SK-N-SH (cell line): ENCODE measurements at regions not wholly inside any gene's neighbourhood (a gene's known extent, or its start where the extent isn't known, plus 50 kb on each side); places are given as distances from the start of the nearest gene placed in this dataset.

Experiments used
- CTCF ChIA-PET: fragments of 300-600, 350-600 bp; formaldehyde crosslinking; extraction: SDS; loops from one replicate; lab custom pipeline; 2021; lab: Yijun Ruan, JAX
- POLR2A ChIA-PET: fragments of 350-600 bp; sonication (Branson Sonifier 250); formaldehyde crosslinking; extraction: SDS; loops from one replicate; lab custom pipeline; 2020; ENCODE audit warnings: antibody characterized with exemption, inconsistent platforms; lab: Yijun Ruan, JAX
- DNase-seq: peaks from one replicate; pipeline ENCODE4 v3.0.0; 2012
- H2AFZ ChIP-seq: fragments of 200-600 bp; sonication (generic); 2 replicates; pipeline ENCODE4 v1.8.1; 2016; ENCODE audit warnings: antibody characterized with exemption, mild to moderate bottlenecking, low read depth
- H3F3A ChIP-seq: fragments of 200-600 bp; sonication (generic); replicated peaks from 2 replicates; pipeline ENCODE3; 2016; ENCODE audit warnings: antibody characterized with exemption, mild to moderate bottlenecking; ENCODE audit not compliant: insufficient read depth
- H3K27ac ChIP-seq, 2 experiments: fragments of 200-500 bp in 1 of 2; fragments of 200-600 bp in 1 of 2; sonication (Bioruptor generic) in 1 of 2; sonication (generic), shearing (Covaris generic) in 1 of 2; 2 replicates each; pipeline versions ENCODE4 v1.5.1 to v1.6.1; 2014 to 2016; ENCODE audit warnings: low read depth in 2 of 2, inconsistent platforms in 1 of 2, low read length in 1 of 2, mild to moderate bottlenecking in 1 of 2, mixed read lengths in 1 of 2
- H3K27me3 ChIP-seq: fragments of 200-600 bp; sonication (generic), shearing (Covaris generic); 2 replicates; pipeline ENCODE4 v1.6.1; 2016; ENCODE audit warnings: mixed run types; ENCODE audit not compliant: insufficient read depth
- H3K36me3 ChIP-seq, 2 experiments: fragments of 200-500 bp in 1 of 2; fragments of 200-600 bp in 1 of 2; sonication (Bioruptor generic) in 1 of 2; sonication (generic) in 1 of 2; replicated peaks in 1 of 2; 2 replicates each; pipeline versions ENCODE3 to v1.5.1; 2014 to 2016; ENCODE audit warnings: low read length in 1 of 2, mild to moderate bottlenecking in 1 of 2; ENCODE audit not compliant: insufficient read depth in 2 of 2, control insufficient read depth in 1 of 2
- H3K4me1 ChIP-seq, 2 experiments: fragments of 200-500 bp in 1 of 2; fragments of 200-600 bp in 1 of 2; sonication (Bioruptor generic) in 1 of 2; sonication (generic), shearing (Covaris generic) in 1 of 2; 2 replicates each; pipeline versions ENCODE4 v1.5.1 to v1.6.1; 2014 to 2016; ENCODE audit warnings: low read depth in 1 of 2, low read length in 1 of 2, mixed run types in 1 of 2; ENCODE audit not compliant: insufficient read depth in 2 of 2, control insufficient read depth in 1 of 2
- H3K4me2 ChIP-seq: fragments of 200-600 bp; sonication (generic), shearing (Covaris generic); 2 replicates; pipeline ENCODE4 v1.6.1; 2017; ENCODE audit warnings: mixed run types
- H3K4me3 ChIP-seq, 2 experiments: fragments of 200-500 bp in 1 of 2; fragments of 200-600 bp in 1 of 2; sonication (Bioruptor generic) in 1 of 2; sonication (generic), shearing (Covaris generic) in 1 of 2; 2 replicates each; pipeline versions ENCODE4 v1.5.1 to v1.8.1; 2014 to 2016; ENCODE audit warnings: low read depth in 2 of 2, inconsistent platforms in 1 of 2, low read length in 1 of 2, mild to moderate bottlenecking in 1 of 2, mixed read lengths in 1 of 2, moderate library complexity in 1 of 2
- H3K79me2 ChIP-seq: fragments of 200-600 bp; sonication (generic); 2 replicates; pipeline ENCODE4 v1.8.1; 2017; ENCODE audit warnings: mild to moderate bottlenecking; ENCODE audit not compliant: insufficient read depth
- H3K9ac ChIP-seq: fragments of 200-600 bp; sonication (generic); 2 replicates; pipeline ENCODE4 v1.6.1; 2017; ENCODE audit warnings: mixed run types
- H3K9me2 ChIP-seq: fragments of 200-600 bp; sonication (generic); 2 replicates; pipeline ENCODE4 v1.6.1; 2017; ENCODE audit warnings: mixed run types
- H3K9me3 ChIP-seq: fragments of 200-600 bp; sonication (generic); 2 replicates; pipeline ENCODE4 v1.6.1; 2017; ENCODE audit warnings: mixed run types, mild to moderate bottlenecking, moderate library complexity
- H4K20me1 ChIP-seq: fragments of 200-600 bp; sonication (generic); 2 replicates; pipeline ENCODE4 v1.6.1; 2017; ENCODE audit warnings: mild to moderate bottlenecking, mixed run types; ENCODE audit not compliant: insufficient read depth
- FOXM1 ChIP-seq: IDR thresholded peaks from 2 replicates; pipeline ENCODE4 v1.4.0; 2012; ENCODE audit warnings: low read depth, mild to moderate bottlenecking
- GATA2 ChIP-seq: sonication (generic); formaldehyde crosslinking; IDR thresholded peaks from 2 replicates; pipeline ENCODE4 v1.5.0; 2020; ENCODE audit warnings: mild to moderate bottlenecking, missing genetic modification reagents
- MAX ChIP-seq: IDR thresholded peaks from 2 replicates; pipeline ENCODE4 v1.4.0; 2012; ENCODE audit warnings: low read depth
- POLR2AphosphoS5 ChIP-seq: IDR thresholded peaks from 2 replicates; pipeline ENCODE4 v1.6.1; 2012; ENCODE audit warnings: low read depth, low read length
- RCOR1 ChIP-seq: fragments of 150-350 bp; IDR thresholded peaks from 2 replicates; pipeline ENCODE4 v1.6.1; 2017; ENCODE audit warnings: antibody characterized with exemption, low read length
- ZBTB33 ChIP-seq: IDR thresholded peaks from 2 replicates; pipeline ENCODE4 v1.4.0; 2012; ENCODE audit warnings: low read depth, borderline replicate concordance
- WGBS: methylation state at CpG from one replicate; pipeline ENCODE4 v1.1.6; 2017; ENCODE audit warnings: low lambda C conversion rate; 5-methylcytosine and 5-hydroxymethylcytosine counted together
- TF ChIP-seq, protein P1 (sequence below): IDR thresholded peaks from 2 replicates; pipeline ENCODE4 v1.4.0; 2012; ENCODE audit warnings: low read depth, borderline replicate concordance
- TF ChIP-seq, protein P2 (sequence below): IDR thresholded peaks from 2 replicates; pipeline ENCODE4 v1.6.1; 2012; ENCODE audit warnings: mild to moderate bottlenecking, low read depth, low read length, moderate library complexity

DNA sequence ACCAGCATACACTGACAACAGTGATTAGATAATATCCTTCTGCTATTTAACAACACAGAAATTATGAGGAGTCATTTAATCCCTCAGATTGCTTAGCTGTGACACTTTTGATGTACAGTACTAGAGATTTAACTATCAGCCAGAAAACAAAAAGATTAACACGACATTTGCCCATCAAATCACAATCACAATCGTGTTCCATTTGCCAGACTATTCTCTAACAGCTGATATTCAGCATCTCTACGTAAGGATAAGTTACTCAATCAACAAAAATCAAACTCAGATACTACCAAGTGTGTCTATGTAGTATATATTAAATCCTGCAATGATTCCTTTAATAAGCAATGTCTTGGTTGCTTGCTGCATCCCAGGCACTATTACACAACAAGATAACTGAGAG is 558.7 kb upstream of the USP15 start:
- ChIA-PET CTCF (no interaction called here), POLR2A (no interaction called here)
- Histone ChIP-seq H3K79me2 (no peaks in the 10 kb centered on the region), H2AFZ (no peak overlapping the region), H3K36me3 (no peaks in the 10 kb centered on the region), H3K4me2 (no peak overlapping the region), H4K20me1 (no peaks in the 10 kb centered on the region), H3K9ac (no peak overlapping the region), H3K27me3 (no peaks in the 10 kb centered on the region), H3K9me2 (no peaks in the 10 kb centered on the region), H3K27ac (no peak overlapping the region), H3K4me3 (no peak overlapping the region), H3K9me3 (0 out of 2 replicates have a peak, but pooled peaks cover 4% of the 10 kb centered on the region), H3K4me1 (peaks cover 0 to 8% of the 10 kb centered on the region in 2 experiments; a peak in 1 of 4 replicates), H3F3A (no peaks in the 10 kb centered on the region)
- TF ChIP-seq, protein P1, sequence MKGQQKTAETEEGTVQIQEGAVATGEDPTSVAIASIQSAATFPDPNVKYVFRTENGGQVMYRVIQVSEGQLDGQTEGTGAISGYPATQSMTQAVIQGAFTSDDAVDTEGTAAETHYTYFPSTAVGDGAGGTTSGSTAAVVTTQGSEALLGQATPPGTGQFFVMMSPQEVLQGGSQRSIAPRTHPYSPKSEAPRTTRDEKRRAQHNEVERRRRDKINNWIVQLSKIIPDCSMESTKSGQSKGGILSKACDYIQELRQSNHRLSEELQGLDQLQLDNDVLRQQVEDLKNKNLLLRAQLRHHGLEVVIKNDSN = no peak
- TF ChIP-seq RCOR1 (no peak), FOXM1 (no peak), GATA2 (CRISPR knock-in tag) (no peak), POLR2AphosphoS5 (no peak), ZBTB33 (no peak)
- DNase-seq = no peak
- 0% methylated on average over 3 of the region's 3 CpGs for WGBS

- Histone ChIP-seq H3K9me3 (no peaks in the 10 kb centered on the region), H3K27ac (no peak overlapping the region), H4K20me1 (no peaks in the 10 kb centered on the region), H3K79me2 (no peaks in the 10 kb centered on the region), H3K36me3 (no peaks in the 10 kb centered on the region), H3K27me3 (no peaks in the 10 kb centered on the region), H3K4me1 (no peaks in the 10 kb centered on the region; a peak in 1 of 4 replicates), H3K9me2 (no peaks in the 10 kb centered on the region), H3K9ac (no peak overlapping the region), H3K4me3 (no peak overlapping the region), H3K4me2 (no peak overlapping the region), H2AFZ (no peak overlapping the region), H3F3A (no peaks in the 10 kb centered on the region)
- ChIA-PET POLR2A (no interaction called here), CTCF (no interaction called here)
- 0% methylated on average over 1 of the region's 1 CpG for WGBS
- DNase-seq = no peak
- TF ChIP-seq ZBTB33 (no peak), MAX (no peak)
- TF ChIP-seq, protein P2, sequence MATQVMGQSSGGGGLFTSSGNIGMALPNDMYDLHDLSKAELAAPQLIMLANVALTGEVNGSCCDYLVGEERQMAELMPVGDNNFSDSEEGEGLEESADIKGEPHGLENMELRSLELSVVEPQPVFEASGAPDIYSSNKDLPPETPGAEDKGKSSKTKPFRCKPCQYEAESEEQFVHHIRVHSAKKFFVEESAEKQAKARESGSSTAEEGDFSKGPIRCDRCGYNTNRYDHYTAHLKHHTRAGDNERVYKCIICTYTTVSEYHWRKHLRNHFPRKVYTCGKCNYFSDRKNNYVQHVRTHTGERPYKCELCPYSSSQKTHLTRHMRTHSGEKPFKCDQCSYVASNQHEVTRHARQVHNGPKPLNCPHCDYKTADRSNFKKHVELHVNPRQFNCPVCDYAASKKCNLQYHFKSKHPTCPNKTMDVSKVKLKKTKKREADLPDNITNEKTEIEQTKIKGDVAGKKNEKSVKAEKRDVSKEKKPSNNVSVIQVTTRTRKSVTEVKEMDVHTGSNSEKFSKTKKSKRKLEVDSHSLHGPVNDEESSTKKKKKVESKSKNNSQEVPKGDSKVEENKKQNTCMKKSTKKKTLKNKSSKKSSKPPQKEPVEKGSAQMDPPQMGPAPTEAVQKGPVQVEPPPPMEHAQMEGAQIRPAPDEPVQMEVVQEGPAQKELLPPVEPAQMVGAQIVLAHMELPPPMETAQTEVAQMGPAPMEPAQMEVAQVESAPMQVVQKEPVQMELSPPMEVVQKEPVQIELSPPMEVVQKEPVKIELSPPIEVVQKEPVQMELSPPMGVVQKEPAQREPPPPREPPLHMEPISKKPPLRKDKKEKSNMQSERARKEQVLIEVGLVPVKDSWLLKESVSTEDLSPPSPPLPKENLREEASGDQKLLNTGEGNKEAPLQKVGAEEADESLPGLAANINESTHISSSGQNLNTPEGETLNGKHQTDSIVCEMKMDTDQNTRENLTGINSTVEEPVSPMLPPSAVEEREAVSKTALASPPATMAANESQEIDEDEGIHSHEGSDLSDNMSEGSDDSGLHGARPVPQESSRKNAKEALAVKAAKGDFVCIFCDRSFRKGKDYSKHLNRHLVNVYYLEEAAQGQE = no peak
- TF ChIP-seq, protein P1 = no peak
Observed at GRCh38 chr12:61706783-61707182, 553.4 kb upstream of the USP15 start.
